ENCODE measurements at regions not wholly inside any gene's neighbourhood (a gene's known extent, or its start where the extent isn't known, plus 50 kb on each side); places are given as distances from the start of the nearest gene placed in this dataset.

DNA sequence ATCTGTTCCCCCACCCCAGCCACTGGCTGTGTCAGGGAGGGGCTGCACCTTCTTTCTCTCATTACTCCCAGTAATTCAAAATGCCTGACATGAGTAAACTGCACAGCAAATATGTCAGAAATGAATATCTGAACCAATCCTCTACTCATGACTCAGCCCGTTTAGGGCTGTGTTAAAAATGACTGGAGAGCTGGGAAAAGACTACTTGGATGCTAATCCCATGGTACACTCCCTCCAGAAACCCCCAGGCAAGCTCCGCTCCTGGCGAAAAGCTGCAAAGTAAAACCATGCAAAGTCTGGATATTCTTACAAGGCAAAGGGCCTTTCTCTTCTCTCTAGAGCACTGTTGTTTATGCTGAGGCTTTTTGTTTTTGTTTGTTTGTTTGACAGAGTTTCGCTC, 448.1 kb upstream of the DYNLRB2 start:
- TF ChIP-seq POLR2A (IDR thresholded peaks at IDR 0.05) = no peak
- TF ChIP-seq, protein P1, sequence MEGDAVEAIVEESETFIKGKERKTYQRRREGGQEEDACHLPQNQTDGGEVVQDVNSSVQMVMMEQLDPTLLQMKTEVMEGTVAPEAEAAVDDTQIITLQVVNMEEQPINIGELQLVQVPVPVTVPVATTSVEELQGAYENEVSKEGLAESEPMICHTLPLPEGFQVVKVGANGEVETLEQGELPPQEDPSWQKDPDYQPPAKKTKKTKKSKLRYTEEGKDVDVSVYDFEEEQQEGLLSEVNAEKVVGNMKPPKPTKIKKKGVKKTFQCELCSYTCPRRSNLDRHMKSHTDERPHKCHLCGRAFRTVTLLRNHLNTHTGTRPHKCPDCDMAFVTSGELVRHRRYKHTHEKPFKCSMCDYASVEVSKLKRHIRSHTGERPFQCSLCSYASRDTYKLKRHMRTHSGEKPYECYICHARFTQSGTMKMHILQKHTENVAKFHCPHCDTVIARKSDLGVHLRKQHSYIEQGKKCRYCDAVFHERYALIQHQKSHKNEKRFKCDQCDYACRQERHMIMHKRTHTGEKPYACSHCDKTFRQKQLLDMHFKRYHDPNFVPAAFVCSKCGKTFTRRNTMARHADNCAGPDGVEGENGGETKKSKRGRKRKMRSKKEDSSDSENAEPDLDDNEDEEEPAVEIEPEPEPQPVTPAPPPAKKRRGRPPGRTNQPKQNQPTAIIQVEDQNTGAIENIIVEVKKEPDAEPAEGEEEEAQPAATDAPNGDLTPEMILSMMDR (IDR thresholded peaks at IDR 0.05) = no peak
